Activated CD4-positive, alpha-beta T cell treated with anti-CD3 and anti-CD28 coated beads, Interleukin-2, amount 10 ng/mL, durations not matched to agents 24 days and 14 days (primary cell): ENCODE measurements at regions not wholly inside any gene's neighbourhood (a gene's known extent, or its start where the extent isn't known, plus 50 kb on each side); places are given as distances from the start of the nearest gene placed in this dataset.
"Not testable (repeated sequence)": the region's sequence is repeated elsewhere in the genome, so short reads cannot be mapped to it uniquely, and the experiment has no call there.

Experiments used
- DNase-seq: peaks from one replicate; pipeline ENCODE4 v3.0.0; 2022
- H3K27ac Mint-ChIP-seq: one replicate; pipeline ENCODE4 v1.8.0; 2022; ENCODE audit warnings: mild to moderate bottlenecking, mixed read lengths
- H3K27me3 Mint-ChIP-seq: one replicate; pipeline ENCODE4 v1.8.0; 2022; ENCODE audit warnings: mixed read lengths
- H3K36me3 Mint-ChIP-seq: one replicate; pipeline ENCODE4 v1.8.0; 2022; ENCODE audit warnings: low read depth, mild to moderate bottlenecking, mixed read lengths
- H3K4me1 Mint-ChIP-seq: one replicate; pipeline ENCODE4 v1.8.0; 2021; ENCODE audit warnings: mixed read lengths
- H3K4me3 Mint-ChIP-seq: one replicate; pipeline ENCODE4 v1.8.0; 2022; ENCODE audit warnings: mild to moderate bottlenecking, moderate library complexity, mixed read lengths
- H3K9me3 Mint-ChIP-seq: one replicate; pipeline ENCODE4 v1.8.0; 2021; ENCODE audit warnings: mixed read lengths
- intact Hi-C: fragments of 100-400 bp; cut with micrococcal nuclease; formaldehyde crosslinking; loops from one replicate; pipeline ENCODE4 v1.15.1; 2023

- Mint-ChIP-seq H3K36me3 (no peaks in the 10 kb centered on the region), H3K9me3 (no peaks in the 10 kb centered on the region), H3K27ac (no peak overlapping the region), H3K27me3 (no peaks in the 10 kb centered on the region), H3K4me1 (no peaks in the 10 kb centered on the region), H3K4me3 (no peak overlapping the region)
- intact Hi-C loops = no loop called here
- no peak for DNase-seq
These were observed 401.2 kb downstream of the SPRY2 start for GRCh38 chr13:79939689-79940088.

- H3K4me3 Mint-ChIP-seq = no peak overlapping the region
- H3K27ac Mint-ChIP-seq = no peak overlapping the region
- no peaks in the 10 kb centered on the region for H3K9me3 Mint-ChIP-seq
- no peak for DNase-seq
- no peaks in the 10 kb centered on the region for H3K4me1 Mint-ChIP-seq
- intact Hi-C loops = no loop called here
- H3K36me3 Mint-ChIP-seq = no peaks in the 10 kb centered on the region
- H3K27me3 Mint-ChIP-seq = no peaks in the 10 kb centered on the region
These were observed 403.1 kb downstream of the SPRY2 start for GRCh38 chr13:79937771-79938216.

- H3K27ac Mint-ChIP-seq = no peak overlapping the region
- no peaks in the 10 kb centered on the region for H3K27me3 Mint-ChIP-seq
- DNase-seq = no peak
- no peak overlapping the region for H3K4me3 Mint-ChIP-seq
- no peaks in the 10 kb centered on the region for H3K9me3 Mint-ChIP-seq
- intact Hi-C loops = no loop called here
- no peaks in the 10 kb centered on the region for H3K36me3 Mint-ChIP-seq
- no peaks in the 10 kb centered on the region for H3K4me1 Mint-ChIP-seq
These were observed 403.6 kb downstream of the SPRY2 start for GRCh38 chr13:79937311-79937710.

- H3K4me1 Mint-ChIP-seq = no peaks in the 10 kb centered on the region
- no peak overlapping the region for H3K4me3 Mint-ChIP-seq
- no peak overlapping the region for H3K27ac Mint-ChIP-seq
- no peaks in the 10 kb centered on the region for H3K27me3 Mint-ChIP-seq
- H3K36me3 Mint-ChIP-seq = no peaks in the 10 kb centered on the region
- no peaks in the 10 kb centered on the region for H3K9me3 Mint-ChIP-seq
- intact Hi-C loops = no loop called here
- DNase-seq = no peak
These were observed 404.4 kb downstream of the SPRY2 start for GRCh38 chr13:79936368-79937136.

- Mint-ChIP-seq H3K9me3 (no peaks in the 10 kb centered on the region), H3K36me3 (no peaks in the 10 kb centered on the region), H3K4me3 (no peak overlapping the region), H3K27ac (no peak overlapping the region), H3K4me1 (no peaks in the 10 kb centered on the region), H3K27me3 (no peaks in the 10 kb centered on the region)
- intact Hi-C loops = no loop called here
- peak; percentile 1 for DNase-seq
These were observed 405.8 kb downstream of the SPRY2 start for GRCh38 chr13:79935121-79935520.

GRCh38 chr13:79933389-79933788 is 407.5 kb downstream of the SPRY2 start:
- Mint-ChIP-seq H3K4me3 (no peak overlapping the region), H3K27me3 (no peaks in the 10 kb centered on the region), H3K36me3 (no peaks in the 10 kb centered on the region), H3K4me1 (no peaks in the 10 kb centered on the region), H3K27ac (no peak overlapping the region), H3K9me3 (no peaks in the 10 kb centered on the region)
- intact Hi-C loops = no loop called here
- DNase-seq = peak; percentile 6

- intact Hi-C loops = no loop called here
- Mint-ChIP-seq H3K27me3 (no peaks in the 10 kb centered on the region), H3K36me3 (no peaks in the 10 kb centered on the region), H3K27ac (no peak overlapping the region), H3K9me3 (no peaks in the 10 kb centered on the region), H3K4me1 (no peaks in the 10 kb centered on the region), H3K4me3 (no peak overlapping the region)
- no peak for DNase-seq
These were observed 408.4 kb downstream of the SPRY2 start for GRCh38 chr13:79932556-79932955.

GRCh38 chr13:79923973-79924556 is 416.9 kb downstream of the SPRY2 start:
- intact Hi-C loops, DNase-seq: not testable (repeated sequence)
- peaks cover 10% of the 10 kb centered on the region for H3K9me3 Mint-ChIP-seq

GRCh38 chr13:79919091-79919490 is 421.8 kb downstream of the SPRY2 start:
- Mint-ChIP-seq H3K36me3 (no peaks in the 10 kb centered on the region), H3K4me3 (no peak overlapping the region), H3K27ac (no peak overlapping the region), H3K9me3 (peaks cover 10% of the 10 kb centered on the region), H3K4me1 (no peaks in the 10 kb centered on the region), H3K27me3 (no peaks in the 10 kb centered on the region)
- DNase-seq = no peak
- intact Hi-C loops = no loop called here

More at GRCh38 chr13:79923973-79924556, 416.9 kb downstream of the SPRY2 start:
- not testable (repeated sequence) for H3K27ac Mint-ChIP-seq, H3K27me3 Mint-ChIP-seq, H3K36me3 Mint-ChIP-seq, H3K4me3 Mint-ChIP-seq, H3K4me1 Mint-ChIP-seq

GRCh38 chr13:79918620-79919019 is 422.3 kb downstream of the SPRY2 start:
- intact Hi-C loops = no loop called here
- no peaks in the 10 kb centered on the region for H3K36me3 Mint-ChIP-seq

GRCh38 chr13:79917628-79918027 is 423.3 kb downstream of the SPRY2 start:
- intact Hi-C loops = no loop called here
- Mint-ChIP-seq H3K36me3 (no peaks in the 10 kb centered on the region), H3K4me3 (no peak overlapping the region), H3K4me1 (no peaks in the 10 kb centered on the region), H3K27me3 (no peaks in the 10 kb centered on the region), H3K9me3 (peaks cover 10% of the 10 kb centered on the region), H3K27ac (no peak overlapping the region)
- no peak for DNase-seq

More at GRCh38 chr13:79918620-79919019, 422.3 kb downstream of the SPRY2 start:
- peaks cover 10% of the 10 kb centered on the region for H3K9me3 Mint-ChIP-seq
- H3K4me1 Mint-ChIP-seq = no peaks in the 10 kb centered on the region
- no peaks in the 10 kb centered on the region for H3K27me3 Mint-ChIP-seq
- no peak overlapping the region for H3K4me3 Mint-ChIP-seq
- no peak overlapping the region for H3K27ac Mint-ChIP-seq
- DNase-seq = peak; percentile 2

GRCh38 chr13:79915114-79915811 is 425.7 kb downstream of the SPRY2 start:
- DNase-seq = no peak
- Mint-ChIP-seq H3K27me3 (no peaks in the 10 kb centered on the region), H3K36me3 (no peaks in the 10 kb centered on the region), H3K27ac (no peak overlapping the region), H3K4me3 (no peak overlapping the region), H3K9me3 (peaks cover 1% of the 10 kb centered on the region), H3K4me1 (no peaks in the 10 kb centered on the region)
- intact Hi-C loops = no loop called here

- no peaks in the 10 kb centered on the region for H3K9me3 Mint-ChIP-seq
- no peak for DNase-seq
- no peak overlapping the region for H3K27ac Mint-ChIP-seq
- H3K4me1 Mint-ChIP-seq = no peaks in the 10 kb centered on the region
- intact Hi-C loops = no loop called here
- H3K27me3 Mint-ChIP-seq = no peaks in the 10 kb centered on the region
- no peak overlapping the region for H3K4me3 Mint-ChIP-seq
- H3K36me3 Mint-ChIP-seq = no peaks in the 10 kb centered on the region
These were observed 427.6 kb downstream of the SPRY2 start for GRCh38 chr13:79913141-79913827.

GRCh38 chr13:79912403-79912802 is 428.5 kb downstream of the SPRY2 start:
- Mint-ChIP-seq H3K36me3 (no peaks in the 10 kb centered on the region), H3K9me3 (no peaks in the 10 kb centered on the region), H3K4me3 (no peak overlapping the region), H3K27me3 (no peaks in the 10 kb centered on the region), H3K27ac (no peak overlapping the region), H3K4me1 (no peaks in the 10 kb centered on the region)
- DNase-seq = no peak
- intact Hi-C loops = no loop called here
